ENCODE measurements at regions not wholly inside any gene's neighbourhood (a gene's known extent, or its start where the extent isn't known, plus 50 kb on each side); places are given as distances from the start of the nearest gene placed in this dataset.

DNA sequence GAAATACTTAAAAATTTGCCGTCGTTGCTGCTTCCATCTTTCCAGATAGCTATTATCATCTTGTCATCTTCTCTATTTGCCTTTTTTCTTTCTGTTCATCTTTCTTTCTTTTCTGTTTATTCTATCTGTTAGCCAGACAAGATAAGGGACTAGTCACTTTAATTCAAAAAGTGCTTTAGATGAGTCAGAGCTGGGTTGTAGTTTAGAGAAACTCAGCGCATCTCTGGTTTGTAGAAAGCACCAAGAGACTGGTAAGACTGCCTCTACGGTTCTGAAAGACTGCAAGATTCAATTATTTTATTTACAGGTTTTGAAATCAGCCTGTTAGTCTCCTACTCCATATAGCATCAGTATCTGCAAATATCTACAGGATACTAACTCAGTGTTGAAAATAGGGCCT is 562.8 kb upstream of the RIOK2 start:
- no peak for DNase-seq (ENCODE audit: low spot score)
- CTCF ChIA-PET: no interaction called here
- Histone ChIP-seq H3K4me3 (ENCODE audit: low read depth, low read length, poor library complexity, severe bottlenecking) (no peak overlapping the region), H3K9me3 (ENCODE audit: low read depth, low read length, poor library complexity, severe bottlenecking) (no peaks in the 10 kb centered on the region), H3K27me3 (replicated peaks; ENCODE audit: insufficient read depth, low read depth, low read length, poor library complexity) (peaks cover 4% of the 10 kb centered on the region), H3K36me3 (ENCODE audit: insufficient read depth, low read length, poor library complexity, severe bottlenecking) (no peaks in the 10 kb centered on the region), H3K4me1 (ENCODE audit: insufficient read depth, low read length, poor library complexity, severe bottlenecking) (no peaks in the 10 kb centered on the region), H3K27ac (ENCODE audit: low read depth, low read length, poor library complexity, severe bottlenecking) (no peak overlapping the region)
- TF ChIP-seq EZH2 (IDR thresholded peaks at IDR 0.05; ENCODE audit: borderline replicate concordance, low read depth, low read length, poor library complexity, severe bottlenecking) (no peak), CTCF (conservative IDR thresholded peaks at IDR 0.05; ENCODE audit: low read depth, low read length) (no peak)
- POLR2A ChIA-PET (ENCODE audit: low non-redundant PET): no interaction called here
- BruUV-seq (replicated peaks): no TSS peak
- intact Hi-C loops (cut with micrococcal nuclease; ENCODE audit: unreplicated experiment): no loop called here

DNA sequence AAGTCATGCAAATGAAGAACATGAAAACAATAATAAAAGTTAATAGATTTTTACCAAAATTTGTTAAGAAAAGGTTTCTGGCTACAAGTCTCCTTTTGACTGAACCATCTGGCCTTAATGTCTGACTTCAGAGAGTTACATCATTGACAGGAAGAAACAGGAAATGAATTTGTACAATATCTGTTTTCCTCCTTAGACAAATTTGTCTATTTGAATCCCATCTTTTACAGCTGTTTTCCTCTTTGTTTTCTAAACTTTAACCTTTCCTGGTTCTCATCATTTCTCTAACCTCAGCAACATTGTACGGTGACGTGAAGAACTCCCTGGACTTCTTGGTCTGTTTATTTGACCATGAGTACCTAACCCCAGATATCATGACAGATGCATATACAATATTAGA is 567.5 kb upstream of the RIOK2 start:
- no peak for DNase-seq (ENCODE audit: low spot score)
- BruUV-seq (replicated peaks): no TSS peak
- intact Hi-C loops (cut with micrococcal nuclease; ENCODE audit: unreplicated experiment): no loop called here
- ChIA-PET CTCF (no interaction called here), POLR2A (ENCODE audit: low non-redundant PET) (no interaction called here)
- Histone ChIP-seq H3K4me1 (ENCODE audit: insufficient read depth, low read length, poor library complexity, severe bottlenecking) (no peaks in the 10 kb centered on the region), H3K27me3 (replicated peaks; ENCODE audit: insufficient read depth, low read depth, low read length, poor library complexity) (no peaks in the 10 kb centered on the region), H3K9me3 (ENCODE audit: low read depth, low read length, poor library complexity, severe bottlenecking) (no peaks in the 10 kb centered on the region), H3K36me3 (ENCODE audit: insufficient read depth, low read length, poor library complexity, severe bottlenecking) (no peaks in the 10 kb centered on the region), H3K27ac (ENCODE audit: low read depth, low read length, poor library complexity, severe bottlenecking) (no peak overlapping the region), H3K4me3 (ENCODE audit: low read depth, low read length, poor library complexity, severe bottlenecking) (no peak overlapping the region)
- no peak for TF ChIP-seq EZH2 (IDR thresholded peaks at IDR 0.05; ENCODE audit: borderline replicate concordance, low read depth, low read length, poor library complexity, severe bottlenecking)
- no peak for TF ChIP-seq CTCF (conservative IDR thresholded peaks at IDR 0.05; ENCODE audit: low read depth, low read length)

- H3K4me3 ChIP-seq (ENCODE audit: low read depth, low read length, poor library complexity, severe bottlenecking): no peak overlapping the region
- no peak for TF ChIP-seq EZH2 (IDR thresholded peaks at IDR 0.05; ENCODE audit: borderline replicate concordance, low read depth, low read length, poor library complexity, severe bottlenecking)
- no peak for TF ChIP-seq CTCF (conservative IDR thresholded peaks at IDR 0.05; ENCODE audit: low read depth, low read length)
- no peaks in the 10 kb centered on the region for H3K9me3 ChIP-seq (ENCODE audit: low read depth, low read length, poor library complexity, severe bottlenecking)
- DNase-seq (ENCODE audit: low spot score): no peak
- peaks cover 3% of the 10 kb centered on the region for H3K27me3 ChIP-seq (replicated peaks; ENCODE audit: insufficient read depth, low read depth, low read length, poor library complexity)
- H3K4me1 ChIP-seq (ENCODE audit: insufficient read depth, low read length, poor library complexity, severe bottlenecking): no peaks in the 10 kb centered on the region
- ChIA-PET POLR2A (ENCODE audit: low non-redundant PET) (no interaction called here), CTCF (no interaction called here)
- no TSS peak for BruUV-seq (replicated peaks)
- H3K36me3 ChIP-seq (ENCODE audit: insufficient read depth, low read length, poor library complexity, severe bottlenecking): no peaks in the 10 kb centered on the region
- intact Hi-C loops (cut with micrococcal nuclease; ENCODE audit: unreplicated experiment): no loop called here
- H3K27ac ChIP-seq (ENCODE audit: low read depth, low read length, poor library complexity, severe bottlenecking): no peak overlapping the region
Observed at GRCh38 chr5:97751540-97751939, 568.5 kb upstream of the RIOK2 start.
